Central memory CD8-positive, alpha-beta T cell (primary cell): ENCODE measurements at regions not wholly inside any gene's neighbourhood (a gene's known extent, or its start where the extent isn't known, plus 50 kb on each side); places are given as distances from the start of the nearest gene placed in this dataset.

Experiments used
- ATAC-seq: fragments of 150-1000 bp; cut with Tn5 transposase; replicated peaks from 2 replicates; pipeline ENCODE4 v1.10.0; 2022; ENCODE audit warnings: mild to moderate bottlenecking, moderate FRiP score, moderate number of reproducible peaks; ENCODE audit not compliant: poor library complexity, severe bottlenecking; ENCODE audit errors: extremely low read depth
- DNase-seq, 2 donors: peaks; one replicate each; pipeline ENCODE4 v3.0.0; 2021; ENCODE audit warnings: low spot score in 2 of 2
- H3K27ac Mint-ChIP-seq: one replicate; pipeline ENCODE4 v1.8.0; 2022; ENCODE audit warnings: low read depth, mild to moderate bottlenecking, moderate library complexity, mixed read lengths
- H3K27me3 Mint-ChIP-seq: one replicate; pipeline ENCODE4 v1.8.0; 2022; ENCODE audit warnings: mixed read lengths
- H3K36me3 Mint-ChIP-seq: one replicate; pipeline ENCODE4 v1.8.0; 2022; ENCODE audit warnings: mild to moderate bottlenecking, moderate library complexity, mixed read lengths; ENCODE audit not compliant: insufficient read depth
- H3K4me1 Mint-ChIP-seq: one replicate; pipeline ENCODE4 v1.8.0; 2022; ENCODE audit warnings: mixed read lengths
- H3K4me3 Mint-ChIP-seq: one replicate; pipeline ENCODE4 v1.8.0; 2022; ENCODE audit warnings: mild to moderate bottlenecking, moderate library complexity, mixed read lengths
- H3K9me3 Mint-ChIP-seq: one replicate; pipeline ENCODE4 v1.8.0; 2022; ENCODE audit warnings: mixed read lengths

DNA sequence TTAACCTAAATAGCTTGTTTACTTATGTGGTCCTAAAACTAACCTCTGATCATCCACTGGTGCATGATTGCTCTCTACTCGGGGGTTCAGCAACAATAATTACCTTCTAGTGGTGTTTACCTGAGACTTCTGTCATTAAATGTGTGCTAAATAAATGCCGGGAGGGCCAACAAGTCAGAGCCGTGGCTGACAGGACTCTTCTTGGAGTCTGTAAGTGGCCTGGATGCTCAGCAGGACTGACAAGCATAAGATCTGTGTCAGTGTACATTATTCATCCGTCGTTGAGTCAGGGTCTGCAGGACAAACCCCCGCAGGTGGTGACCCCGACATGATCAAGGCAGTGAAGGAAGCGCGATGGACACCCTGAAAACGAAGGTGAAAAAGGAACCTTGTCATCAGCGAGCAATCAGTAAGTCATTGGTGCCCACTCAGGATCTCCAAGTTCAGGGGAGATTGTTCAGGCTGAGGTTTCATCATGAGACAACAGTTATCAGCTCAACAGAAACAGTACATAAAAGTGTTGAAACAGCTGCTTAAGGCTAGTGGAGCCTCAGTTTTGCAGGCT is 1466.9 kb downstream of the UQCRFS1 start:
- Mint-ChIP-seq H3K27ac (no peak overlapping the region), H3K27me3 (no peaks in the 10 kb centered on the region), H3K4me1 (peaks cover 12% of the 10 kb centered on the region), H3K36me3 (no peaks in the 10 kb centered on the region), H3K9me3 (no peaks in the 10 kb centered on the region), H3K4me3 (no peak overlapping the region)
- no peak for ATAC-seq
- DNase-seq = no peak

DNA sequence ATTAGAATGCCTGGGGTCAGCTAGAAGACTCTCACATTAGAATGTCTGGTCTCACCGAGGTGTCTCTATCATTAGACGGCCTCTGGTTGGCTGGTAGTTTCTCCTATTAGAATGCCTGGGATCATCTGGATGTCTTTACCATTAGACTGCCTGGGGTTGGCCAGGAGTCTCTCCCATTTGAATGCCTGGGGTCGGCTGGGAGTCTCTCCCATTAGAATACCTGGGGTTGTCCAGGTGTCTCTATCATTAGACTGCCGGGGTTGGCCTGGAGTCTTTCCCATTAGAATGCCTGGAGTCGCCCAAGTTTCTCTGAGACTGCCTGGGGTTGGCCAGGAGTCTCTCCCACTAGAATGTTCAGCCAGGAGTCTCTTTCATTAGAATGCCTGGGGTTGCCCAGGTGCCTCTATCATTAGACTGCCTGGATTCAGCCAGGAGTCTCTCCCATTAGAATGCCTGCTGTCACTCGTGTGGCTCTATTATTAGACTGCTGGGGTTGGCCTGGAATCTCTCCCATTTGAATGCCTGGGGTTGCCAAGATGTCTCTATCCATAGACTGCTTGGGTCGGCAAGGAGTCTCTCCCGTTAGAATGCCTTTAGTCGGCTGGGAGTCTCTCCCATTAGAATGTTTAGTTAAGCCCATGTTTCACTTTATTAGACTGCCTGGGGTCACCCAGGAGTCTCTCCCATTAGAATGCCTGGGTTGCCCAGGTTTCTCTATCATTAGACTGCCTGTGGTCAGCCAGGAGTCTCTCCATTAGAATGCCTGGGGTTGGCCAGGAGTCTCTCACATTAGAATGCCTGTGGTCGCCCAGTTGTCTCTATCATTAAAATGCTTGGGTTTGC is 1467.8 kb downstream of the UQCRFS1 start:
- H3K4me3 Mint-ChIP-seq = no peak overlapping the region
- no peak overlapping the region for H3K27ac Mint-ChIP-seq
- ATAC-seq (no peak), DNase-seq (no peak)
- no peaks in the 10 kb centered on the region for H3K27me3 Mint-ChIP-seq
- H3K4me1 Mint-ChIP-seq = peaks cover 12% of the 10 kb centered on the region
- H3K36me3 Mint-ChIP-seq = no peaks in the 10 kb centered on the region
- H3K9me3 Mint-ChIP-seq = no peaks in the 10 kb centered on the region

DNA sequence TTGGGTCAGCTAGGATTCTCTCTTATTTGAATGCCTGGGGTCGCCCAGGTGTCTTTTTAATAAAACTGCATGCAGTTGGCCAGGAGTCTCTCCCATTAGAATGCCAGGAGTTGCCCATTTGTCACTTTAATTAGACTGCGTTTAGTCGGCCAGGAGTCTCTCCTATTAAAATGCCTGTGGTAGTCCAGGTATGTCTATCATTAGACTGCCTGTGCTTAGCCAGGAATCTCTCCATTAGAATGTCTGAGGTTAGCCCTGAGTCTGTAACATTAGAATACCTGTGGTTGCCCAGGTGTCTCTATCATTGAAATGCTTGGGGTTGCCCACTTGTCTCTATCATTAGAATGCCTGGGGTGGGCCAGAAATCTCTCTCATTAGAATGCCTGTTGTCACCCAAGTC is 1470.9 kb downstream of the UQCRFS1 start:
- Mint-ChIP-seq H3K36me3 (no peaks in the 10 kb centered on the region), H3K4me3 (no peak overlapping the region), H3K9me3 (peaks cover 2% of the 10 kb centered on the region), H3K4me1 (peaks cover 12% of the 10 kb centered on the region), H3K27me3 (no peaks in the 10 kb centered on the region), H3K27ac (no peak overlapping the region)
- DNase-seq (no peak), ATAC-seq (no peak)

DNA sequence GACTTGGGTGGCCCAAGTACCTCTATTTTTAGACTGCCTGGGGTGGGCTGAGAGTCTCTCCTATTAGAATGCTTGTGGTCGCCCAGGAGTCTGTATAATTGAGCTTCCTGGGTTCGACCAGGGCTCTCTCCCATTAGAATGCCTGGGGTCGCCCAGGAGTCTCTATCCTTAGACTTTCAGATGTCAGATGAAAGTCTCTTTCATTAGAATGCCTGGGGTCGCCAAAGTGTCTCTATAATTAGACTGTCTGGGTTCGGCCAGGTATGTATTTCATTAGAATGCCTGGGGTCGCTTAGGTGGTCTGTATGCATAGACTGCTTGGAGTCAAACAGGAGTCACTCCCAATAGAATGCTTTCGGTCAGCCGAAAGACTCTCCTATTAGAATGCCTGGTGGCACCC is 1471.7 kb downstream of the UQCRFS1 start:
- Mint-ChIP-seq H3K9me3 (peaks cover 11% of the 10 kb centered on the region), H3K36me3 (no peaks in the 10 kb centered on the region), H3K27me3 (no peaks in the 10 kb centered on the region), H3K27ac (no peak overlapping the region), H3K4me1 (peaks cover 4% of the 10 kb centered on the region), H3K4me3 (no peak overlapping the region)
- ATAC-seq (no peak), DNase-seq (no peak)

DNA sequence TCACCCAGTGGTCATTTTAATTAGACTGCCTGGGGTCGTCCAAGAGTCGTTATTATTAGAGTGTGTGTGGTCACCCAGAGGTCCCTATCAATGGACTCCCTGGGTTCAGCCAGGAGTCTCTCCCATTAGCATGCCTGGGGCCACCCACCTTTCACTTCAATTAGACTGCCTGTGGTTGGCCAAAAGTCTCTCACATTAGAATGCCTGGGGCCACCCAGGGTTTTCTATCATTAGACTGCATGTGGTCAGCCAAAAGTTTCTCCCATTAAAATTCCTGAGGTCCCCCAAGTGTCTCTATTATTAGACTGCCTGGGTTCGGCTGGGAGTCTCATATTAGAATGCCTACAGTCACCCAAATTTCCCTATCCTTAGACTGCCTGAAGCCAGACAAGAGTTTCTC is 1472.6 kb downstream of the UQCRFS1 start:
- peaks cover 16% of the 10 kb centered on the region for H3K9me3 Mint-ChIP-seq

DNA sequence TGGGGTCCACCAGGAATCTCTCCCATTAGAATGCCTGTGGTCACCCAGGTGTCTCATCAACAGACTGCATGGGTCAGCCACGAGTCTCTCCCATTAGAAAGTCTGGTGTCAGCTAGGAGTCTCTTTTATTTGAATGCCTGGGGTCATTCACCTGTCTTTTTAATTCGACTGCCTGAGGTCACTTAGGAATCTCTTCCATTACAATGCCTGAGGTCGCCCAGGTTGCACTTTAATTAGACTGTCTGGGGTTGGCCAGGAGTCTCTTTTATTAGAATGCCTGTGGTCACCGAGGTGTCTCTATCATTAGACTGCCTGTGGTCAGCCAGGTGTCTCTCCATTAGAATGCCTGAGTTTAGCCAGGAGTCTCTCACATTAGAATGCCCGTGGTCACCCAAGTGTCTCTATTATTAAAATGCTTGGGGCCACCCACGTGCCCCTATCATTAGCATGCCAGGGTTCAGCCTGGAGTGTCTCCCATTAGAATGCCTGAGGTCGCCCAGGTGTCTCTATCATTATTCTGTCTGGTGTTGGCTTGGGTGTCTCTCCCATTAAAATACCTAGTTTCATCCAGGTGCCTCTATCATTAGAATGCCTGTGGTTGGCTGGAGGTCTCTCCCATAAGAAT is 1474.3 kb downstream of the UQCRFS1 start:
- ATAC-seq = no peak
- Mint-ChIP-seq H3K4me1 (no peaks in the 10 kb centered on the region), H3K36me3 (no peaks in the 10 kb centered on the region), H3K9me3 (peaks cover 27% of the 10 kb centered on the region), H3K27ac (no peak overlapping the region), H3K4me3 (no peak overlapping the region), H3K27me3 (no peaks in the 10 kb centered on the region)
- DNase-seq = no peak

More for the DNA sequence above, 1472.6 kb downstream of the UQCRFS1 start:
- Mint-ChIP-seq H3K4me3 (no peak overlapping the region), H3K27me3 (no peaks in the 10 kb centered on the region), H3K4me1 (no peaks in the 10 kb centered on the region), H3K36me3 (no peaks in the 10 kb centered on the region), H3K27ac (no peak overlapping the region)
- ATAC-seq (no peak), DNase-seq (no peak)

DNA sequence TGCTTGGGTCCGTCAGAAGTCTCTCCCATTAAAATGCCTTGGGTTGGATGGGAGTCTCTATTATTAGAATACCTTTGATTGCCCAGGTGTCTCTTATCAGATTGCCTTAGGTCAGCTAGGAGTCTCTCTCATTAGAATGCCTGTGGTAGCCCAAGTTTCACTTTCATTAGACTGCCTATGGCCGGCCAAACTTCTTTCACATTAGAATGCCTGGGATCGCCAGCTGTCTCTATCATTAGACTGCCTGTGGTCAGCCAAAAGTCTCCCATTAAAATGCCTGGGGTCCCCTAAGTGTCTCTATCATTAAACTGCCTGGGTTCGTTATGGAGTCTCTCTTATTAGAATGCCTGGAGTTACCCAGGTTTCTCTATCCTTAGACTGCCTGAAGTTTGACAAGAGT is 1476.7 kb downstream of the UQCRFS1 start:
- no peaks in the 10 kb centered on the region for H3K27me3 Mint-ChIP-seq
- no peak overlapping the region for H3K27ac Mint-ChIP-seq
- ATAC-seq (no peak), DNase-seq (no peak)
- H3K36me3 Mint-ChIP-seq = no peaks in the 10 kb centered on the region
- peaks cover 27% of the 10 kb centered on the region for H3K9me3 Mint-ChIP-seq
- no peak overlapping the region for H3K4me3 Mint-ChIP-seq
- no peaks in the 10 kb centered on the region for H3K4me1 Mint-ChIP-seq

DNA sequence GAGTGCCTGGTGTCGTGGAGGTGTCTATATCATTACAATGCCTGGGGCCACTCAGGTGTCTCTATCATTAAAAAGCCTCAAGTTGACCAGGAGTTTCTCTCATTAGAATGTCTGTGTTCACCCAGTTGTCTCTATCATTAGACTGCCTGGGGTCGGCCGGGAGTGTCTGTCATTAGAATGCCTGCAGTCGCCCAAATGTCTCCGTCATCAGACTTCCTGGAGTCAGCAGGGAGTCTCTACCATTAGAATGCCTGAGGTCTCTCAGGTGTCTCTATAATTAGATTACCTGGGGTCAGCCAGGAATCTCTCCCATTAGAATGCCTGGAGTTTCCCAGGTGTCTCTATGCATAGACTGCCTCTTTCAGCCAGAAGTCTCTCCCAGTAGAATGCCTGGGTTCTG is 1477.6 kb downstream of the UQCRFS1 start:
- no peaks in the 10 kb centered on the region for H3K27me3 Mint-ChIP-seq
- no peaks in the 10 kb centered on the region for H3K36me3 Mint-ChIP-seq
- DNase-seq (no peak), ATAC-seq (no peak)
- H3K4me3 Mint-ChIP-seq = no peak overlapping the region
- H3K4me1 Mint-ChIP-seq = no peaks in the 10 kb centered on the region
- H3K27ac Mint-ChIP-seq = no peak overlapping the region
- peaks cover 27% of the 10 kb centered on the region for H3K9me3 Mint-ChIP-seq

DNA sequence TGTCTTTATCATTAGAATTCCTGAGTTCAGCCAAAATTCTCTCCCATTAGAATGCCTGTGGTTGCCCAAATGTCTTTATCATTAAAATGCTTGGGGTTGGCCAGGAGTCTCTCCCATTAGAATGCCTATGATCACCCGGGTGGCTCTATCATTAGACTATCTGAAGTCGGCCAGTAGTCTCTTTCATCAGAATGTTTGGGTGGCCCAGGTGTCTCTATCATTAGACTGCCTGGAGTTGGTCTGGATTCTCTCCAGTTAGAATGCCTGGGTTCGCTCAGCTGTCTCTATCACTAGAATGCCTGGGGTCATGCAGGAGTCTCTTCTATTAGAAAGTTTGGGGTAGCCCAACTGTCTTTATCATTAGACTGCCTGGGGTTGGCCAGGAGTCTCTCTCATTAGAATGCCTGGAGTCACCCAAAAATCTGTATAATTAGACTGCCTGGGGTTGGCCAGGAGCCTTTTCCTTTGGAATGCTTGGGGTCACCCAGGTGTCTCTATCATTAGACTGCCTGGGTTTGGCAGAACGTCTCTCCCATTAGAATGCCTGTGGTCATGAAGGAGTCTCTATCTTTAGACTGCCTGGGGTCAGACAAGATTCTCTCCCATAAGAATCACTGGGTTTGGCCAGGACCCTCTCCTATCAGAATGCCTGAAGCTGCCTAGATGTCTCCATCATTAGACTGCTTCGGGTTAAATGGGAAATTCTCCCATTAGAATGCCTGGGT is 1478.3 kb downstream of the UQCRFS1 start:
- Mint-ChIP-seq H3K27me3 (no peaks in the 10 kb centered on the region), H3K9me3 (peaks cover 27% of the 10 kb centered on the region), H3K4me3 (no peak overlapping the region), H3K4me1 (no peaks in the 10 kb centered on the region), H3K27ac (no peak overlapping the region), H3K36me3 (no peaks in the 10 kb centered on the region)
- ATAC-seq (no peak), DNase-seq (no peak)

DNA sequence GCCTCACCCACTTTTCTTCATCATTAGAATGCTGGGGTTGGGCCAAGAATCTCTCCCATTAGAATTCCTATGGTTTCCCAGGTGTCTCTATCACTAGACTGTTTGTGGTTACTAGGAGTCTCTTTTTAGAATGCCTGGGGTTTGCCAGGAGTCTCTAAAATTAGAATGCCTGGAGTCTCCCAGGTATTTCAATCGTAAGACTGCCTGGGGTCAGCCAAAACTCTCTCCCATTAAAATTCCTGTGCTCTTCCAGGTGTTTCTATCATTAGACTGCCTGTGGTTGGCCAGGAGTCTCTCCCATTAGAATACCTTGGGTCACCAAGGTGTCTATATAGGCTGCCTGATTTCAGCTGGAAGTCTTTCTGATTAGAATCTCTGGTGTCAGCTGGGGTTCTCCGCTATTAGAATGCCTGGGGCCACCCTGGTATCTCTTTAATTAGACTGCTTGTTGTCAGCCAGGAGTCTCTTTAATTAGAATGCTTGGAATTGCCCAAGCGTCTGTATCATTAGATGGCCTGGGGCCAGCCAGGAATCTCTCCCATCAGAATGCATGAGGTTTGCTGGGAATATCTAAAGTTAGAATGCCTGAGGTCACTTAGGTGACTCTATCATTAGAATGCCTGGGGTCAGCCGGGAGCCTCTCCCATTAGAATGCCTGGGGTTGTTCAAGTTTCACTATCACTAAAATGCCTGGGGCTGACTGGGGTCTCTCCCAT is 1479.2 kb downstream of the UQCRFS1 start:
- peaks cover 27% of the 10 kb centered on the region for H3K9me3 Mint-ChIP-seq
- no peaks in the 10 kb centered on the region for H3K27me3 Mint-ChIP-seq
- no peak for DNase-seq
- H3K4me1 Mint-ChIP-seq = no peaks in the 10 kb centered on the region
- no peak overlapping the region for H3K27ac Mint-ChIP-seq
- H3K4me3 Mint-ChIP-seq = no peak overlapping the region
- H3K36me3 Mint-ChIP-seq = no peaks in the 10 kb centered on the region
- ATAC-seq = no peak

DNA sequence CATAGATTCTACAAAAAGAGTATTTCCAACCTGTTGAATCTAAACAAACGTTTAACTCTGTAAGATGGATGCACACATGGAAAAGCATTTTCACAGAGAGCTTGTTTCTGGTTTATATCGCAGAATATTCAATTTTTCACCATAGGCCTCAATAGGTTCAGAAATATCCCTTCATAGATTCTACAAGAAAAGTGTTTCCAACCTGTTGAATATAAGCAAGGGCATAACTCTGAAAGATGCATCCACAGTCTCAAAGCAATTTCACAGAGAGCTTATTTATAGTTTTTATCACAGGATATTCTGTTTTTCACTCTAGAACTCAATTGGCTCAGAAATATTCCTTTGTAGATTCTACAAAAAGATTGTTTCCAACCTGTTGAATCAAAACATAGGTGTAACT is 1483.6 kb downstream of the UQCRFS1 start:
- Mint-ChIP-seq H3K9me3 (peaks cover under 1% of the 10 kb centered on the region), H3K4me1 (no peaks in the 10 kb centered on the region), H3K36me3 (no peaks in the 10 kb centered on the region), H3K4me3 (no peak overlapping the region), H3K27ac (no peak overlapping the region), H3K27me3 (no peaks in the 10 kb centered on the region)
- DNase-seq (no peak), ATAC-seq (no peak)

DNA sequence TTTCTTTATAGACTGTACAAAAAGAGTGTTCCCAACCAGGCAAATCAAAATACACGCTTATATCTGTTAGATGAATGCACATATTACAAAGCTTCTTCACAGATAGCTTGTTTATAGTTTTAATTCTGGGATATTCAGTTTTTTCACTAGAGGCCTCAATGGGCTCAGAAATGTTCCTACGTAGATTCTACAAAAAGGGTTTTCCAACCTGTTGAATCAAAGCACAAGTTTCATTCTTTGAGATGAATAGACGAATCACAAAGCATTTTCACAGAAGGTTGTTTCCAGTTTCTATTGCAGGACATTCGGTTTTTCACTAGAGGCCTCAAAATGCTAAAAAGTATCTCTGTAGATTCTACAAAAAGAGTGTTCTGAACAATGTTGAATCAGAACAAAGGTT is 1490.3 kb downstream of the UQCRFS1 start:
- H3K36me3 Mint-ChIP-seq = no peaks in the 10 kb centered on the region
- no peaks in the 10 kb centered on the region for H3K4me1 Mint-ChIP-seq
- peaks cover 17% of the 10 kb centered on the region for H3K9me3 Mint-ChIP-seq
- ATAC-seq (no peak), DNase-seq (no peak)
- no peak overlapping the region for H3K4me3 Mint-ChIP-seq
- no peaks in the 10 kb centered on the region for H3K27me3 Mint-ChIP-seq
- no peak overlapping the region for H3K27ac Mint-ChIP-seq
